Lower lobe of right lung (tissue), 2 donors: ENCODE measurements at regions not wholly inside any gene's neighbourhood (a gene's known extent, or its start where the extent isn't known, plus 50 kb on each side); places are given as distances from the start of the nearest gene placed in this dataset.

ENCODE experiments used
- ATAC-seq, 2 donors: fragments of 200-7000 bp; cut with Tn5 transposase; one replicate each; pipeline ENCODE4 v1.9.1; 2020 to 2022; ENCODE audit warnings: mild to moderate bottlenecking in 2 of 2, moderate library complexity in 2 of 2
- DNase-seq: peaks from one replicate; pipeline ENCODE4 v3.0.0-alpha.2; 2020
- H3K27ac ChIP-seq: fragments of 200-600 bp; one replicate; pipeline ENCODE4 v1.8.0; 2022
- H3K27me3 ChIP-seq: fragments of 200-600 bp; one replicate; pipeline ENCODE4 v1.8.0; 2022; ENCODE audit warnings: low read depth
- H3K36me3 ChIP-seq: fragments of 200-600 bp; one replicate; pipeline ENCODE4 v1.8.0; 2022; ENCODE audit warnings: mild to moderate bottlenecking
- H3K4me1 ChIP-seq: fragments of 200-600 bp; one replicate; pipeline ENCODE4 v1.8.0; 2022
- H3K4me3 ChIP-seq: fragments of 200-600 bp; one replicate; pipeline ENCODE4 v1.8.0; 2022; ENCODE audit warnings: mild to moderate bottlenecking
- H3K9me3 ChIP-seq: fragments of 200-600 bp; one replicate; pipeline ENCODE4 v1.8.0; 2022
- CTCF ChIP-seq: fragments of 200-600 bp; IDR thresholded peaks from one replicate; pipeline ENCODE4 v1.8.0; 2022; ENCODE audit warnings: antibody characterized with exemption, mild to moderate bottlenecking
- intact Hi-C: fragments of 100-400 bp; cut with DNase I; formaldehyde crosslinking; loops from one replicate; pipeline ENCODE4 v1.11.0; 2022
- donor health status: DM: no; HTN: yes; CAD: no; lungs with severe emphysema.

GRCh38 chr4:60019946-60020345, 1180.2 kb upstream of the ADGRL3 start:
- no peaks in the 10 kb centered on the region for H3K4me1 ChIP-seq
- DNase-seq (no peak), ATAC-seq (no peak)
- H3K9me3 ChIP-seq = no peaks in the 10 kb centered on the region
- H3K27ac ChIP-seq = no peak overlapping the region
- intact Hi-C loops = no loop called here
- no peaks in the 10 kb centered on the region for H3K36me3 ChIP-seq
- H3K4me3 ChIP-seq = no peak overlapping the region
- H3K27me3 ChIP-seq = no peaks in the 10 kb centered on the region
- TF ChIP-seq CTCF = no peak

GRCh38 chr4:60020389-60020788, 1179.7 kb upstream of the ADGRL3 start:
- intact Hi-C loops = no loop called here
- TF ChIP-seq CTCF = no peak
- no peaks in the 10 kb centered on the region for H3K27me3 ChIP-seq
- H3K4me1 ChIP-seq = no peaks in the 10 kb centered on the region
- no peaks in the 10 kb centered on the region for H3K36me3 ChIP-seq
- H3K4me3 ChIP-seq = no peak overlapping the region
- DNase-seq (no peak), ATAC-seq (no peak)
- H3K9me3 ChIP-seq = no peaks in the 10 kb centered on the region
- no peak overlapping the region for H3K27ac ChIP-seq

DNA sequence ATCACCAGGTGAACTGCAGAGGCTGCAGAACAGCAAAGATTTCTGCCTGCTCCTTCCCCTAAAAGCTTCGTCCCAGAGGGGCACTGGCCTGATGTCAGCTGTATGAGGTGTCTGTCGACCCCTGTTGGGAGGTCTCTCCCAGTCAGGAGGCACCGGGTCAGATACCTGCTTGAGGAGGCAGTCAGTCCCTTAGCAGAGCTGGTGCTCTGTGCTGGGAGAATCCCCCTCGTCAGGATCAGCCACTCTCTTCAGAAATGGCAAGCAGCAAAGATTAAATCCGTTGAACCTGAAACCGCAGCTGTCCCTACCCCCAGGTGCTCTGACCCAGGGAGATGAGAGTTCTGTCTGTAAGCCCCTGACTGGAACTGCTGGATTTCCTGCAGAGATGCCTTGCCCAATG, 1166.3 kb upstream of the ADGRL3 start:
- Histone ChIP-seq H3K36me3 (no peaks in the 10 kb centered on the region), H3K27ac (no peak overlapping the region), H3K27me3 (no peaks in the 10 kb centered on the region), H3K9me3 (no peaks in the 10 kb centered on the region), H3K4me1 (no peaks in the 10 kb centered on the region), H3K4me3 (no peak overlapping the region)
- ATAC-seq (no peak), DNase-seq (no peak)
- intact Hi-C loops = no loop called here
- no peak for TF ChIP-seq CTCF

- intact Hi-C loops = no loop called here
- no peak for TF ChIP-seq CTCF
- Histone ChIP-seq H3K27ac (no peak overlapping the region), H3K4me1 (no peaks in the 10 kb centered on the region), H3K36me3 (no peaks in the 10 kb centered on the region), H3K4me3 (no peak overlapping the region), H3K9me3 (no peaks in the 10 kb centered on the region), H3K27me3 (no peaks in the 10 kb centered on the region)
- ATAC-seq (no peak), DNase-seq (no peak)
These were observed 1165.8 kb upstream of the ADGRL3 start for GRCh38 chr4:60034361-60034760.

DNA sequence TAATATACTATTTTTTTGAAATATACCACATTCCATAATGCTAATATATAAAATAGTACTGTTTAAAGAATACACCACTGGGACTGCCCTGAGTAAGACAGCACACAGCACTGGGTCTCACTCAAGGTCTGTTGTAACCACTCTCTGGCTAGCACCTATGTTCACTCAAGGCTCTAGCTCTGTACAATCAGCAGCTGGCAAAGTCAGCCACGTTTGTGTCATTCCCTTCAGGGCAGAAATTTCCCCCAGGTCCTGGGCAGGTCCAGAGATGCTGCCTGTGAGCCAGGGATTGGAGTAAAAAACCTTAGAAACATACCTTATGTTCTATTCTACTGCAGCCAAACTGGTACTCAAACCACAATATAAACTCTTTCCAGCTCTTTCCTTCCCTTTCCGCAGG, 1160.2 kb upstream of the ADGRL3 start:
- Histone ChIP-seq H3K9me3 (no peaks in the 10 kb centered on the region), H3K36me3 (no peaks in the 10 kb centered on the region), H3K27me3 (no peaks in the 10 kb centered on the region), H3K27ac (no peak overlapping the region), H3K4me3 (no peak overlapping the region), H3K4me1 (no peaks in the 10 kb centered on the region)
- no peak for TF ChIP-seq CTCF
- intact Hi-C loops = no loop called here
- no peak for ATAC-seq
- DNase-seq = no peak

GRCh38 chr4:60042231-60042652, 1157.9 kb upstream of the ADGRL3 start:
- no peaks in the 10 kb centered on the region for H3K4me1 ChIP-seq
- no peak overlapping the region for H3K4me3 ChIP-seq
- ATAC-seq (peak in 1 of 2 donors; percentile 9), DNase-seq (no peak)
- no peak overlapping the region for H3K27ac ChIP-seq
- intact Hi-C loops = no loop called here
- no peaks in the 10 kb centered on the region for H3K9me3 ChIP-seq
- H3K36me3 ChIP-seq = no peaks in the 10 kb centered on the region
- no peaks in the 10 kb centered on the region for H3K27me3 ChIP-seq
- no peak for TF ChIP-seq CTCF
